OCI-LY1 (cell line): ENCODE measurements at regions not wholly inside any gene's neighbourhood (a gene's known extent, or its start where the extent isn't known, plus 50 kb on each side); places are given as distances from the start of the nearest gene placed in this dataset.
"Not testable (repeated sequence)": the region's sequence is repeated elsewhere in the genome, so short reads cannot be mapped to it uniquely, and the experiment has no call there.

Experiments
- H2AFZ ChIP-seq: fragments of 200-600 bp; sonication (generic), shearing (Covaris generic); 2 replicates; pipeline ENCODE4 v1.6.0; 2014; ENCODE audit warnings: antibody characterized with exemption, mild to moderate bottlenecking, low read length
- H3F3A ChIP-seq: fragments of 200-600 bp; sonication (generic), shearing (Covaris generic); 2 replicates; pipeline ENCODE4 v1.6.0; 2014; ENCODE audit warnings: mild to moderate bottlenecking, antibody characterized with exemption, low read length, moderate library complexity; ENCODE audit not compliant: insufficient read depth
- H3K27ac ChIP-seq: fragments of 200-600 bp; sonication (generic); 2 replicates; pipeline ENCODE4 v1.5.1; 2014; ENCODE audit warnings: low read length, mixed run types, mild to moderate bottlenecking, low read depth; ENCODE audit not compliant: poor library complexity, severe bottlenecking
- H3K27me3 ChIP-seq: fragments of 200-600 bp; sonication (generic); 2 replicates; pipeline ENCODE4 v1.6.0; 2014; ENCODE audit warnings: antibody characterized with exemption, mild to moderate bottlenecking, low read length, moderate library complexity; ENCODE audit not compliant: insufficient read depth
- H3K36me3 ChIP-seq: fragments of 200-600 bp; sonication (generic); 2 replicates; pipeline ENCODE4 v1.6.1; 2014; ENCODE audit warnings: mild to moderate bottlenecking, antibody characterized with exemption, low read length, moderate library complexity, mixed read lengths; ENCODE audit not compliant: insufficient read depth
- H3K4me1 ChIP-seq: fragments of 200-600 bp; sonication (generic); 2 replicates; pipeline ENCODE4 v1.5.1; 2014; ENCODE audit warnings: mild to moderate bottlenecking, low read length, moderate library complexity; ENCODE audit not compliant: insufficient read depth, severe bottlenecking
- H3K4me2 ChIP-seq: fragments of 200-600 bp; sonication (generic), shearing (Covaris generic); 2 replicates; pipeline ENCODE4 v1.6.1; 2014; ENCODE audit warnings: low read length
- H3K4me3 ChIP-seq: fragments of 200-600 bp; sonication (generic); 2 replicates; pipeline ENCODE4 v1.5.1; 2014; ENCODE audit warnings: low read length, low read depth, mild to moderate bottlenecking, mixed read lengths; ENCODE audit not compliant: poor library complexity, severe bottlenecking
- H3K79me2 ChIP-seq: fragments of 200-600 bp; shearing (Covaris generic); 2 replicates; pipeline ENCODE4 v1.6.1; 2016; ENCODE audit warnings: mixed run types, low read length, mixed read lengths; ENCODE audit not compliant: insufficient read depth
- H3K9ac ChIP-seq: fragments of 200-600 bp; sonication (generic), shearing (Covaris generic); 2 replicates; pipeline ENCODE4 v1.6.1; 2014; ENCODE audit warnings: mild to moderate bottlenecking, low read length, mixed read lengths
- H3K9me2 ChIP-seq: fragments of 200-600 bp; sonication (generic), shearing (Covaris generic); 2 replicates; pipeline ENCODE4 v1.6.1; 2014; ENCODE audit warnings: low read depth, mild to moderate bottlenecking, low read length, mixed read lengths
- H3K9me3 ChIP-seq: fragments of 200-600 bp; shearing (Covaris generic); 2 replicates; pipeline ENCODE4 v1.6.1; 2014; ENCODE audit warnings: low read length, mixed read lengths
- H4K20me1 ChIP-seq: fragments of 200-600 bp; sonication (generic), shearing (Covaris generic); 2 replicates; pipeline ENCODE4 v1.6.0; 2016; ENCODE audit warnings: mild to moderate bottlenecking, low read length; ENCODE audit not compliant: insufficient read depth
- EZH2 ChIP-seq: fragments of 200-600 bp; sonication (generic), shearing (Covaris generic); IDR thresholded peaks from 2 replicates; pipeline ENCODE4 v1.8.0; 2017; ENCODE audit warnings: borderline replicate concordance, mixed run types, mild to moderate bottlenecking, antibody characterized with exemption, low read length, moderate library complexity, mixed read lengths
- TF ChIP-seq, protein P1 (sequence below): fragments of 200-600 bp; sonication (generic), shearing (Covaris generic); IDR thresholded peaks from 2 replicates; pipeline ENCODE4 v1.5.1; 2017; ENCODE audit warnings: mild to moderate bottlenecking, antibody characterized with exemption, low read length, moderate library complexity, mixed read lengths

DNA sequence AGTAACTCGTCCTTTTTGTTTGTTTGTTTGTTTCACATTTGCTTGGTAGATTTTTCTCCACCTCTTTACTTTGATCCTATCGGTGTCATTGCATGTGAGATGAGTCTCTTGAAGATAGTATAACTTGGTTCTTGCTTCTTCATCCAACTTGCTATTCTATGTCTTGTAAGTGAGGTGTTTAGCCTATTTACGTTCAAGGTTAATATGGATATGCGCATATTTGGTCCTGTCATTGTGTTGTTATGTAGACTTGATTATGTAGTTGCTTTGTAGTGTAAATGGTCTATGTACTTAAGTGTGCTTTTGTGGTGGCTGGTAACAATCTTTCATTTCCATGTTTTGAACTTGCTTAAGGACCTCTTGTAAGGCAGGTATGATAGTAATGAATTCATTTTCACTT is 192.8 kb upstream of the MAGI2 start:
- peaks cover 2% of the 10 kb centered on the region; the same call in 1 of the 2 replicates for H4K20me1 ChIP-seq
- H3K79me2 ChIP-seq: no peaks in the 10 kb centered on the region
- H3K27me3 ChIP-seq: no peaks in the 10 kb centered on the region
- no peaks in the 10 kb centered on the region for H3K4me1 ChIP-seq
- no peak for TF ChIP-seq EZH2
- TF ChIP-seq, protein P1, sequence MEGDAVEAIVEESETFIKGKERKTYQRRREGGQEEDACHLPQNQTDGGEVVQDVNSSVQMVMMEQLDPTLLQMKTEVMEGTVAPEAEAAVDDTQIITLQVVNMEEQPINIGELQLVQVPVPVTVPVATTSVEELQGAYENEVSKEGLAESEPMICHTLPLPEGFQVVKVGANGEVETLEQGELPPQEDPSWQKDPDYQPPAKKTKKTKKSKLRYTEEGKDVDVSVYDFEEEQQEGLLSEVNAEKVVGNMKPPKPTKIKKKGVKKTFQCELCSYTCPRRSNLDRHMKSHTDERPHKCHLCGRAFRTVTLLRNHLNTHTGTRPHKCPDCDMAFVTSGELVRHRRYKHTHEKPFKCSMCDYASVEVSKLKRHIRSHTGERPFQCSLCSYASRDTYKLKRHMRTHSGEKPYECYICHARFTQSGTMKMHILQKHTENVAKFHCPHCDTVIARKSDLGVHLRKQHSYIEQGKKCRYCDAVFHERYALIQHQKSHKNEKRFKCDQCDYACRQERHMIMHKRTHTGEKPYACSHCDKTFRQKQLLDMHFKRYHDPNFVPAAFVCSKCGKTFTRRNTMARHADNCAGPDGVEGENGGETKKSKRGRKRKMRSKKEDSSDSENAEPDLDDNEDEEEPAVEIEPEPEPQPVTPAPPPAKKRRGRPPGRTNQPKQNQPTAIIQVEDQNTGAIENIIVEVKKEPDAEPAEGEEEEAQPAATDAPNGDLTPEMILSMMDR: no peak
- no peaks in the 10 kb centered on the region for H3K9me2 ChIP-seq
- H3K9me3 ChIP-seq: no peaks in the 10 kb centered on the region
- H2AFZ ChIP-seq: no peak overlapping the region
- no peaks in the 10 kb centered on the region for H3K36me3 ChIP-seq
- no peaks in the 10 kb centered on the region for H3F3A ChIP-seq
- no peak overlapping the region for H3K9ac ChIP-seq
- no peak overlapping the region for H3K4me2 ChIP-seq
- H3K4me3 ChIP-seq: no peak overlapping the region
- H3K27ac ChIP-seq: no peak overlapping the region

DNA sequence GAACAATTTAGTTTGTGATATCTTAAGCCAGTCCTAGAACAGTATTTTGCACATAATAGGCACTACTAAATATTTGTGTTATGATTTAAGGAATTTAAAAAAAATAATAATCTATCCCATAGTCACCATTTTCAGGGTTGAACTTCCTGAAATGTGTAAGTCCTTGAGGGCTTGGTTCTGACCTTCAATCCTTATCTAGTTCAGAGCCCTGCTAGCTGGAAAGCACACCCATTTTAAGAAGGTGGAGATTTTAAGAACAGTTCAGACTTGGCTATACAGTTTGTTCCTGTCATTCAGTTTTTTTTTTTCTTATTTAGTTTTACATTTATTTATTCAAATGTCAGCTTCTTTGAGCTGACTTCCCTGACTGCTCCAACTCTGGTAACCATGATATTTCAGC is 183.4 kb upstream of the MAGI2 start:
- Histone ChIP-seq H3K27me3 (no peaks in the 10 kb centered on the region), H3K9me2 (no peaks in the 10 kb centered on the region), H3K4me3 (no peak overlapping the region), H2AFZ (no peak overlapping the region), H3K4me1 (no peaks in the 10 kb centered on the region), H3K9ac (no peak overlapping the region), H3K79me2 (no peaks in the 10 kb centered on the region), H3K4me2 (no peak overlapping the region), H3K27ac (no peak overlapping the region), H3K36me3 (no peaks in the 10 kb centered on the region), H3K9me3 (no peaks in the 10 kb centered on the region), H3F3A (no peaks in the 10 kb centered on the region), H4K20me1 (no peaks in the 10 kb centered on the region)
- TF ChIP-seq, protein P1: no peak
- TF ChIP-seq EZH2: no peak

DNA sequence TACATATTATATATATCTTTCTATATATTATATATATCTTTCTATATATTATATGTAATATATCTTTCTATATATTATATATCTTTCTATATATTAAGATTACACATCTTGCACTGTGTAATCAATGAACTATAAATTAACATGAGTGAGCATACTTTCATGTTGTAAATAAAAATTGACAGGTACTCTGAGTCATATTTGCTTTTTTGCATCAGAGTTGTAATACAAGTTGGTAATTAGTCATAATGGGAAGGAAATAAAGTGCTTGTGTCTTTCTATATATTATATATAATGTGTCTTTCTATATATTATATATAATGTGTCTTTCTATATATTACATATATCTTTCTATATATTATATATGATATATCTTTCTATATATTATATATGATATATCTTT is 172.5 kb upstream of the MAGI2 start:
- H4K20me1 ChIP-seq, H3K4me2 ChIP-seq, H3K4me3 ChIP-seq, H2AFZ ChIP-seq, H3K27me3 ChIP-seq, H3F3A ChIP-seq, H3K4me1 ChIP-seq, H3K9me2 ChIP-seq, H3K27ac ChIP-seq, H3K36me3 ChIP-seq, H3K9me3 ChIP-seq, H3K9ac ChIP-seq, H3K79me2 ChIP-seq: not testable (repeated sequence)

DNA sequence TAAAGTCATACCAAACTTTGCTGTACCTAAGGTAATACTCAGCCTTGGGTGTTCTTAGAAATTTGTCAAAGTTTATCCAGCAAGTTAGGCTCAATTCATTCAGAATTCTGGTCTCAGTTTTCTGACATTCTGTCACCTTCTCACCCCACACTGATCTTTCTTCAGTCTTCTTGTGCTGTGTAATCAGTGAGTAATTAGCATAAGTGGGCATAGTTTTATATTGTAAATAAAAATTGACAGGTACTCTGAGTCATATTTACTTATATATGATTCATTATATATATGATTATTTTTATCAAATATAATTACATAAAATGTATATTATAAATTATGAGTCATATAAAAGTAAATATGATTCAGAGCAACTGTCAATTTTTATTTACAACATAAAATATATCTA is 170.9 kb upstream of the MAGI2 start:
- no peaks in the 10 kb centered on the region for H3K36me3 ChIP-seq

More for the DNA sequence above, 170.9 kb upstream of the MAGI2 start:
- no peak overlapping the region for H3K27ac ChIP-seq
- H4K20me1 ChIP-seq: no peaks in the 10 kb centered on the region
- no peaks in the 10 kb centered on the region for H3K4me1 ChIP-seq
- H3K9me3 ChIP-seq: no peaks in the 10 kb centered on the region
- H3K9ac ChIP-seq: no peak overlapping the region
- H2AFZ ChIP-seq: no peak overlapping the region
- no peak for TF ChIP-seq EZH2
- TF ChIP-seq, protein P1: no peak
- H3K4me3 ChIP-seq: no peak overlapping the region
- no peaks in the 10 kb centered on the region for H3K27me3 ChIP-seq
- no peaks in the 10 kb centered on the region for H3K9me2 ChIP-seq
- H3K79me2 ChIP-seq: no peaks in the 10 kb centered on the region
- no peak overlapping the region for H3K4me2 ChIP-seq
- H3F3A ChIP-seq: no peaks in the 10 kb centered on the region
